CD1c-positive myeloid dendritic cell (primary cell): ENCODE measurements at regions not wholly inside any gene's neighbourhood (a gene's known extent, or its start where the extent isn't known, plus 50 kb on each side); places are given as distances from the start of the nearest gene placed in this dataset.
"Not testable (repeated sequence)": the region's sequence is repeated elsewhere in the genome, so short reads cannot be mapped to it uniquely, and the experiment has no call there.

Experiments
- DNase-seq: peaks from one replicate; pipeline ENCODE4 v3.0.0-alpha.2; 2016; ENCODE audit errors: extremely low spot score

- DNase-seq, result peak; percentile 14
These were observed 464.9 kb downstream of the MFSD1 start for GRCh38 chr3:159266779-159267178.

- DNase-seq, result no peak
These were observed 470.1 kb downstream of the MFSD1 start for GRCh38 chr3:159271799-159272512.

GRCh38 chr3:159273070-159273469 lies 471.2 kb downstream of the MFSD1 start:
- no peak for DNase-seq

GRCh38 chr3:159273608-159274007 lies 471.8 kb downstream of the MFSD1 start:
- DNase-seq, result peak; percentile 17

GRCh38 chr3:159275741-159276140 lies 473.9 kb downstream of the MFSD1 start:
- DNase-seq, result no peak

- DNase-seq, result no peak
These were observed 476.0 kb downstream of the MFSD1 start for GRCh38 chr3:159277814-159278213.

GRCh38 chr3:159280386-159281191 lies 478.7 kb downstream of the MFSD1 start:
- DNase-seq, result no peak

- DNase-seq, result no peak
These were observed 491.6 kb downstream of the MFSD1 start for GRCh38 chr3:159293493-159293892.

- DNase-seq, result no peak
These were observed 500.1 kb downstream of the MFSD1 start for GRCh38 chr3:159301961-159302360.

- no peak for DNase-seq
These were observed 503.2 kb downstream of the MFSD1 start for GRCh38 chr3:159305017-159305416.

GRCh38 chr3:159316706-159317105 lies 514.9 kb downstream of the MFSD1 start:
- not testable (repeated sequence) for DNase-seq

- DNase-seq, result no peak
These were observed 517.3 kb downstream of the MFSD1 start for GRCh38 chr3:159319156-159319555.

GRCh38 chr3:159322322-159322939 lies 520.6 kb downstream of the MFSD1 start:
- DNase-seq, result peak; percentile 22

GRCh38 chr3:159323848-159324247 lies 522.0 kb downstream of the MFSD1 start:
- no peak for DNase-seq

GRCh38 chr3:159326998-159327397 lies 525.1 kb downstream of the MFSD1 start:
- no peak for DNase-seq

- no peak for DNase-seq
These were observed 530.8 kb downstream of the MFSD1 start for GRCh38 chr3:159332535-159333099.

GRCh38 chr3:159339131-159339530 lies 537.3 kb downstream of the MFSD1 start:
- no peak for DNase-seq

GRCh38 chr3:159340877-159341500 lies 539.1 kb downstream of the MFSD1 start:
- DNase-seq, result no peak

- no peak for DNase-seq
These were observed 544.5 kb downstream of the MFSD1 start for GRCh38 chr3:159346271-159346903.

- no peak for DNase-seq
These were observed 546.6 kb downstream of the MFSD1 start for GRCh38 chr3:159348431-159348830.

GRCh38 chr3:159356606-159357005 lies 554.8 kb downstream of the MFSD1 start:
- DNase-seq, result no peak
